GM18868 (cell line): ENCODE measurements at regions not wholly inside any gene's neighbourhood (a gene's known extent, or its start where the extent isn't known, plus 50 kb on each side); places are given as distances from the start of the nearest gene placed in this dataset.

ENCODE experiments used
- ATAC-seq: cut with Tn5 transposase; IDR thresholded peaks from one replicate; pipeline ENCODE4 v1.9.1; 2021; ENCODE audit warnings: mild to moderate bottlenecking, moderate library complexity; ENCODE audit not compliant: unreplicated experiment

- ATAC-seq, result no peak
Observed at GRCh38 chr12:85568395-85569103, 267.7 kb downstream of the RASSF9 start.

- no peak for ATAC-seq
Observed at GRCh38 chr12:85569261-85569660, 266.9 kb downstream of the RASSF9 start.

- ATAC-seq, result no peak
Observed at GRCh38 chr12:85572956-85573355, 263.3 kb downstream of the RASSF9 start.

- no peak for ATAC-seq
Observed at GRCh38 chr12:85573635-85574214, 262.5 kb downstream of the RASSF9 start.

GRCh38 chr12:85574291-85574690, 261.9 kb downstream of the RASSF9 start:
- ATAC-seq, result no peak

GRCh38 chr12:85575120-85576096, 260.8 kb downstream of the RASSF9 start:
- peak; percentile 98 for ATAC-seq

- no peak for ATAC-seq
Observed at GRCh38 chr12:85580562-85581168, 255.5 kb downstream of the RASSF9 start.

GRCh38 chr12:85587158-85587557, 249.1 kb downstream of the RASSF9 start:
- no peak for ATAC-seq

GRCh38 chr12:85588221-85588620, 248.0 kb downstream of the RASSF9 start:
- ATAC-seq, result no peak

GRCh38 chr12:85600841-85601240, 235.4 kb downstream of the RASSF9 start:
- ATAC-seq, result no peak

GRCh38 chr12:85603556-85603955, 232.7 kb downstream of the RASSF9 start:
- ATAC-seq, result no peak

- no peak for ATAC-seq
Observed at GRCh38 chr12:85606455-85606854, 229.8 kb downstream of the RASSF9 start.

- no peak for ATAC-seq
Observed at GRCh38 chr12:85609778-85610177, 226.4 kb downstream of the RASSF9 start.

GRCh38 chr12:85610194-85610593, 226.0 kb downstream of the RASSF9 start:
- no peak for ATAC-seq

- ATAC-seq, result no peak
Observed at GRCh38 chr12:85616201-85616600, 220.0 kb downstream of the RASSF9 start.

GRCh38 chr12:85617307-85618091, 218.7 kb downstream of the RASSF9 start:
- ATAC-seq, result no peak

GRCh38 chr12:85621041-85621440, 215.2 kb downstream of the RASSF9 start:
- ATAC-seq, result no peak

- ATAC-seq, result no peak
Observed at GRCh38 chr12:85623763-85624162, 212.4 kb downstream of the RASSF9 start.

- no peak for ATAC-seq
Observed at GRCh38 chr12:85625467-85625866, 210.7 kb downstream of the RASSF9 start.

- ATAC-seq, result no peak
Observed at GRCh38 chr12:85626001-85626783, 210.0 kb downstream of the RASSF9 start.
